Omental fat pad (tissue), 3 donors: ENCODE measurements at regions not wholly inside any gene's neighbourhood (a gene's known extent, or its start where the extent isn't known, plus 50 kb on each side); places are given as distances from the start of the nearest gene placed in this dataset.
"Not testable (repeated sequence)": the region's sequence is repeated elsewhere in the genome, so short reads cannot be mapped to it uniquely, and the experiment has no call there.

Experiments
- ATAC-seq: fragments of 150-250 bp; one replicate; pipeline ENCODE4 v1.9.1; 2016; ENCODE audit warnings: mild to moderate bottlenecking, moderate library complexity; ENCODE audit not compliant: low FRiP score
- DNase-seq: peaks from one replicate; pipeline ENCODE4 v3.0.0-alpha.2; 2019; ENCODE audit warnings: low spot score
- CTCF ChIP-seq, 3 donors: fragments of 450-650 bp; IDR thresholded peaks; one replicate each; pipeline ENCODE4 v1.5.1; 2016 to 2017; ENCODE audit warnings: antibody characterized with exemption in 3 of 3, mild to moderate bottlenecking in 3 of 3, moderate library complexity in 2 of 3

GRCh38 chr6:169918954-169919549 lies 167.6 kb downstream of the ERMARD start:
- no peak for DNase-seq
- TF ChIP-seq CTCF (IDR thresholded peaks at IDR 0.05), result no peak
- ATAC-seq, result no peak

- no peak for TF ChIP-seq CTCF (IDR thresholded peaks at IDR 0.05)
- DNase-seq, result no peak
- no peak for ATAC-seq
Measured at GRCh38 chr6:169918239-169918953, 167.0 kb downstream of the ERMARD start.

DNA sequence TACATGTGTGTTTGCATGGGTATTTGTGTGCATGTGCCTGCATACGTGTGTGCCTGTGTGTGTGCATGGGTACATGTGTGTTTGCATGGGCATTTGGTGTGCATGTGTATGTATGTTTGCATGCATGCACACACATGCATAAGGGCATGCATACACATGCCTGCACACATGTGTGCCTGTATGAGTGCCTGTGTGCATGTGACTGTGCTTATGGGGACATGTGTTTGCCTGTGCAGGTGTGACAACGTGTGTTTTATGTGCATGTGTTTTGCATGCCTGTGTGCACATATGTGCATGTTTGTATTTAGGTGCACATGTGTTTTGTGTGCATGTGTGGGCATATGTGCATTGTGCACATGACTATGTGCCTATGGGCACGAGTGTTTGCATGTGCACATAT lies 165.7 kb downstream of the ERMARD start:
- no peak for TF ChIP-seq CTCF (IDR thresholded peaks at IDR 0.05)
- ATAC-seq (no peak), DNase-seq (no peak)

- no peak for TF ChIP-seq CTCF (IDR thresholded peaks at IDR 0.05)
- DNase-seq, result no peak
- ATAC-seq, result peak; percentile 52
Measured at GRCh38 chr6:169915769-169916550, 164.5 kb downstream of the ERMARD start.

DNA sequence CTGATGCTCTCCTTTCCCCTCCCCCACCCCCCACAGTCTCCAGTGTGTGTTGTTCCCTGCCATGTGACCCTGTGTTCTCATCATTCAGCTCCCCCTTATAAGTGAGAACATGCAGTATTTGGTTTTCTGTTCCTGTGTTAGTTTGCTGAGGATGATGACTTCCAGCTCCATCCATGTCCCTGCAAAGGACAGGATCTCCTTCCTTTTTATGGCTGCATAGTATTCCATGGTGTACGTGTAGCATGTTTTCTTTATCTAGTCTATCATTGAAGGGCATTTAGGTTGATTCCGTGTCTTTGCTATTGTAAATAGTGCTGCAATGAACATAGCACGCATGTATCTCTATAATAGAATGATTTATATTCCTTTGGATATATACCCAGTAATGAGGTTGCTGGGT lies 162.3 kb downstream of the ERMARD start:
- ATAC-seq, DNase-seq: not testable (repeated sequence)

DNA sequence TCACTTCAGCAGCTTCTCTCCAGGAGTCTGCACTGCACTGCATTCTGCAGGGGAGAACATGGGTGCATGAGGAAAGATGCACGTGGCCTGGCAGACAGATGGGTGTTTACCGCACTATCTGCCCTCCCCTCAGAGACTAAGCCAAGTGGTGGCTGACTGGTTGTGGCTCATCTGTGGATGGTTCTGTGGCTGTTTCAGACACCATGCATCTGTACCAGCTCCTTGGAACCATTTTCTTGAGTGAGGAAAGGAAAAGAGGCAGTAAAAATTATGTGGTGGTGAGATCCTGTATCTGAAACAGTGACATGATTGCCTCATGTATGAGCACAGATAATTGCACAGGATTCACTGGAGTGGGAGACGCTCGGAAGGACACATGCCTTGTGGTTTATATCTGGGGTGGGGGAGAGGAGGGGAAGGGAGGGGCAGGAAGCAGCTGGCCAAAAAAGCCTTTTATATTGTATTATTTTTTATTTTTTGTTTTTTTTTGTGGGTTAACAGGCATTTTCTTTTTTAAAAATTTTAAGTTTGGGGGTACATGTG lies 161.7 kb downstream of the ERMARD start:
- ATAC-seq (no peak), DNase-seq (no peak)
- no peak for TF ChIP-seq CTCF (IDR thresholded peaks at IDR 0.05)

DNA sequence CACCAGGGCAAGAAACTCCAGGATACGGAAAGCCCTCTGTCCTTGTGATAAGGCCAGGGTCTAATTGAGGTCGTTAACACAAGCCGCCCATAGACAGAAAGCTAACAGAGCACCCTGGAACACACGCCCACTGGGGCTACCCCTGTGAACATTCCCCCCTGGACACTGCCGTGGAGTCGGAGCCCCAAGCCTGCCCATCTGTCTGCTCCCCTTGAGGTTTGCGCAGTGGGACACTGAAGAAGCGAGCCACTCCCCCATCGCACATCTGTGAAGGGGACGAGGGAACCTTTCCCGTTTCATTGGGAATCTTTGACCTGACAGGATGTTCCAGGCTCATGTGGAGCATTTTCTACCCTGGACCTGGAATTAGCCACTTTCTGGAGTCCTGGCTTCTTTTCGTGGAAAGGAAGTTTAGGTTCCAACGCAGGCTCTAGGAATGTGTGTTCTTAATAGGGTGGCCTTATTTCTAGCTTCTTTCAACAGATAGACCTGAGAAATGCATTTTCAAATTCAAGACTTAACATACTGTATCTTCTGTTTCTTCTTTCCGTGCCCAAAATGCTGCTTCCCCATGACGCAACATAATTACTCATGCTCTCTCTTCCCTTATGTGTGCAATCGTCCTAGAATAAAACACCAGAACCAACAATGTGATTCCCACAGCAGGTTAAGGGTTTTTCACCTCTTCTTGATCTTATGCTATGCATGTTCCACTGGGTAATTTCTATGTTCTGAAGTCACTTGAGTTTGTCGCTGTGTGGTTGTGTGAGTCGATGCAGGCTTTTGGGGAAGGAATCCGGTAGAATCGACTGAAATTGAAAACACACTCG lies 161.1 kb downstream of the ERMARD start:
- ATAC-seq (no peak), DNase-seq (no peak)
- TF ChIP-seq CTCF (IDR thresholded peaks at IDR 0.05), result no peak
